HepG2 (cell line): ENCODE measurements at regions not wholly inside any gene's neighbourhood (a gene's known extent, or its start where the extent isn't known, plus 50 kb on each side); places are given as distances from the start of the nearest gene placed in this dataset.

Experiments
- ATAC-seq: fragments of 200-7000 bp; cut with Tn5 transposase; 3 replicates; pipeline ENCODE4 v1.9.1; 2020; ENCODE audit warnings: mild to moderate bottlenecking, moderate library complexity
- BruUV-seq: library from RNA; stranded (reverse); fragments of 400-500 nt; replicated peaks from 2 replicates; lab custom pipeline; 2021; lab: Mats Ljungman, UMichigan
- CTCF ChIA-PET: fragments of 300-600 bp; formaldehyde crosslinking; extraction: SDS; loops from one replicate; lab custom pipeline; 2021; ENCODE audit warnings: low total read pairs, inconsistent platforms, low intra/inter-chr PET ratio; lab: Yijun Ruan, JAX
- POLR2A ChIA-PET: fragments of 350-600 bp; sonication (Branson Sonifier 250); formaldehyde crosslinking; loops from one replicate; lab custom pipeline; 2020; ENCODE audit warnings: antibody characterized with exemption, inconsistent platforms; lab: Yijun Ruan, JAX
- DNase-seq: peaks from one replicate; pipeline ENCODE4 v3.0.0-alpha.2; 2015; ENCODE audit warnings: low spot score
- FAIRE-seq: peaks from 3 replicates; lab custom pipeline; 2011; peaks lifted over from hg19 to GRCh38; lab: Jason Lieb, UNC
- H2AFZ ChIP-seq: one replicate; pipeline ENCODE4 v1.6.1; 2011; ENCODE audit warnings: low read length, inconsistent platforms
- H3K27ac ChIP-seq: fragments of 300-600 bp; 3 replicates; pipeline ENCODE4 v1.8.0; 2011; ENCODE audit warnings: mixed run types, mild to moderate bottlenecking, mixed read lengths, low read length, inconsistent platforms; ENCODE audit not compliant: insufficient read depth; ENCODE audit errors: extremely low read length
- H3K27me3 ChIP-seq, 2 experiments: fragments of 200-600 bp in 1 of 2; 2 replicates in 1 of 2; 3 replicates in 1 of 2; pipeline versions ENCODE4 v1.6.0 to v1.8.0; 2011; ENCODE audit warnings: low read length in 2 of 2, mild to moderate bottlenecking in 2 of 2, moderate library complexity in 2 of 2, inconsistent platforms in 1 of 2; ENCODE audit not compliant: insufficient read depth in 2 of 2, control insufficient read depth in 1 of 2
- H3K36me3 ChIP-seq, 2 experiments: fragments of 200-600 bp in 1 of 2; replicated peaks in 1 of 2; 2 replicates in 1 of 2; 3 replicates in 1 of 2; pipeline versions ENCODE4 v1.5.1 to v1.8.0; 2011; ENCODE audit warnings: low read length in 2 of 2, inconsistent platforms in 1 of 2; ENCODE audit not compliant: insufficient read depth in 2 of 2, control insufficient read depth in 1 of 2
- H3K4me1 ChIP-seq: 2 replicates; pipeline ENCODE4 v1.5.1; 2012; ENCODE audit warnings: low read length, inconsistent platforms; ENCODE audit not compliant: insufficient read depth
- H3K4me2 ChIP-seq: 2 replicates; pipeline ENCODE4 v1.6.0; 2011; ENCODE audit warnings: low read depth, low read length, inconsistent platforms
- H3K4me3 ChIP-seq, 3 experiments: fragments of 200-600 bp in 1 of 3; sonication (generic), shearing (Covaris generic) in 1 of 3; replicated peaks in 1 of 3; 2 replicates each; pipeline ENCODE4 v1.5.1; 2011 to 2016; ENCODE audit warnings: low read length in 3 of 3, inconsistent platforms in 2 of 3, low read depth in 2 of 3, mild to moderate bottlenecking in 2 of 3, control low read depth in 1 of 3, mixed read lengths in 1 of 3; ENCODE audit not compliant: insufficient read depth in 1 of 3
- H3K79me2 ChIP-seq: one replicate; pipeline ENCODE4 v1.6.1; 2011; ENCODE audit warnings: low read length, inconsistent platforms; ENCODE audit not compliant: insufficient read depth
- H3K9ac ChIP-seq: 2 replicates; pipeline ENCODE4 v1.6.0; 2011; ENCODE audit warnings: mild to moderate bottlenecking, low read depth, low read length, inconsistent platforms; ENCODE audit not compliant: insufficient read depth
- H3K9me3 ChIP-seq: 2 replicates; pipeline ENCODE4 v1.5.1; 2012; ENCODE audit warnings: mild to moderate bottlenecking, low read length
- H4K20me1 ChIP-seq: 2 replicates; pipeline ENCODE4 v1.6.0; 2011; ENCODE audit warnings: inconsistent platforms, mild to moderate bottlenecking, low read length, moderate library complexity; ENCODE audit not compliant: insufficient read depth
- CBX5 ChIP-seq: sonication (generic); formaldehyde crosslinking; IDR thresholded peaks from 2 replicates; pipeline ENCODE4 v1.4.0; 2020; ENCODE audit warnings: missing genetic modification reagents, borderline replicate concordance
- GZF1 ChIP-seq: sonication (generic); formaldehyde crosslinking; IDR thresholded peaks from 2 replicates; pipeline ENCODE4 v1.5.1; 2020; ENCODE audit warnings: mild to moderate bottlenecking, missing genetic modification reagents
- KLF6 ChIP-seq: IDR thresholded peaks from 2 replicates; pipeline ENCODE4 v1.8.0; 2016; ENCODE audit warnings: missing biosample characterization, missing genetic modification reagents
- MTA3 ChIP-seq: sonication (generic); formaldehyde crosslinking; IDR thresholded peaks from 2 replicates; pipeline ENCODE4 v1.4.0; 2020; ENCODE audit warnings: missing genetic modification reagents
- PHF21A ChIP-seq: sonication (generic); formaldehyde crosslinking; IDR thresholded peaks from 2 replicates; pipeline ENCODE4 v1.5.0; 2020; ENCODE audit warnings: mild to moderate bottlenecking, missing genetic modification reagents
- RCOR2 ChIP-seq: IDR thresholded peaks from 2 replicates; pipeline ENCODE4 v1.6.1; 2016; ENCODE audit warnings: missing biosample characterization, missing genetic modification reagents
- SAP130 ChIP-seq: IDR thresholded peaks from 2 replicates; pipeline ENCODE4 v1.6.1; 2016; ENCODE audit warnings: low read depth
- YY1 ChIP-seq: IDR thresholded peaks from 2 replicates; pipeline ENCODE4 v1.6.1; 2011; ENCODE audit warnings: low read length, low read depth, moderate library complexity, mild to moderate bottlenecking; ENCODE audit not compliant: insufficient read depth, insufficient replicate concordance
- ZFP41 ChIP-seq: sonication (generic); formaldehyde crosslinking; IDR thresholded peaks from 2 replicates; pipeline ENCODE4 v1.4.0; 2020; ENCODE audit warnings: mild to moderate bottlenecking, missing genetic modification reagents, borderline replicate concordance
- ZNF704 ChIP-seq: sonication (generic); formaldehyde crosslinking; IDR thresholded peaks from 2 replicates; pipeline ENCODE4 v1.8.1; 2023; ENCODE audit warnings: mild to moderate bottlenecking, inconsistent platforms, moderate library complexity, missing genetic modification reagents, borderline replicate concordance
- ZNF777 ChIP-seq: sonication (generic); formaldehyde crosslinking; IDR thresholded peaks from 2 replicates; pipeline ENCODE4 v1.4.0; 2020; ENCODE audit warnings: missing genetic modification reagents
- ZNF792 ChIP-seq: IDR thresholded peaks from 2 replicates; pipeline ENCODE4 v1.6.1; 2016
- ZZZ3 ChIP-seq: sonication (generic); formaldehyde crosslinking; IDR thresholded peaks from 2 replicates; pipeline ENCODE4 v1.4.0; 2020; ENCODE audit warnings: missing genetic modification reagents, mild to moderate bottlenecking, borderline replicate concordance
- WGBS: methylation state at CpG from one replicate; pipeline ENCODE4 v1.1.6; 2017; ENCODE audit warnings: low lambda C conversion rate; 5-methylcytosine and 5-hydroxymethylcytosine counted together
- in situ Hi-C: cut with HindIII; loops from 2 replicates; pipeline ENCODE4 v1.10.0; 2017; ENCODE audit warnings: low pct_unique_long_range_greater_than_20kb; ENCODE audit not compliant: extremely low pct_ligation_motif_present
- intact Hi-C: fragments of 100-400 bp; cut with micrococcal nuclease; formaldehyde crosslinking; loops from one replicate; pipeline ENCODE4 v1.10.0; 2022; ENCODE audit not compliant: unreplicated experiment

GRCh38 chr12:19946550-19946949 is 421.8 kb upstream of the PDE3A start:
- CTCF ChIA-PET = no interaction called here
- H3K27me3 ChIP-seq = no peaks in the 10 kb centered on the region
- no peak for TF ChIP-seq YY1
- TF ChIP-seq ZNF704 (CRISPR knock-in tag) = no peak
- no peak for TF ChIP-seq MTA3
- TF ChIP-seq PHF21A (CRISPR knock-in tag) = no peak
- TF ChIP-seq ZZZ3 (CRISPR knock-in tag) = no peak
- no peak for TF ChIP-seq RCOR2 (CRISPR knock-in tag)
- no peak for TF ChIP-seq ZNF792 (CRISPR knock-in tag)
- TF ChIP-seq GZF1 (CRISPR knock-in tag) = no peak
- no peak for TF ChIP-seq ZNF777 (CRISPR knock-in tag)
- no peak for TF ChIP-seq SAP130 (CRISPR knock-in tag)
- no peak for TF ChIP-seq CBX5 (CRISPR knock-in tag)
- TF ChIP-seq ZFP41 (CRISPR knock-in tag) = no peak
- TF ChIP-seq KLF6 (CRISPR knock-in tag) = no peak
- TF ChIP-seq, all 625 proteins: peak for 0
- Histone ChIP-seq H2AFZ (no peak overlapping the region), H3K4me2 (no peak overlapping the region), H3K79me2 (no peaks in the 10 kb centered on the region), H3K9me3 (no peaks in the 10 kb centered on the region), H3K4me3 (no peak overlapping the region), H3K4me1 (no peaks in the 10 kb centered on the region), H3K27ac (no peak overlapping the region), H4K20me1 (no peaks in the 10 kb centered on the region), H3K36me3 (no peaks in the 10 kb centered on the region), H3K9ac (no peak overlapping the region)
- ATAC-seq (no peak), FAIRE-seq (no peak), DNase-seq (no peak)
- whole genome bisulfite sequencing = 14% methylated on average over 5 of the region's 5 CpGs
- POLR2A ChIA-PET = no interaction called here
- intact Hi-C loops = no loop called here
- in situ Hi-C loops = no loop called here
- BruUV-seq = no TSS peak
